WI38 (cell line): ENCODE measurements at regions not wholly inside any gene's neighbourhood (a gene's known extent, or its start where the extent isn't known, plus 50 kb on each side); places are given as distances from the start of the nearest gene placed in this dataset.

Experiments used
- H3K4me3 ChIP-seq: 2 replicates; pipeline ENCODE4 v1.5.1; 2011; ENCODE audit warnings: low read depth, mild to moderate bottlenecking, control low read depth, low read length
- CTCF ChIP-seq: IDR thresholded peaks from 2 replicates; pipeline ENCODE4 v1.5.1; 2012; ENCODE audit warnings: low read depth, mild to moderate bottlenecking, control low read depth, low read length

- no peak overlapping the region for H3K4me3 ChIP-seq
- TF ChIP-seq CTCF, result no peak
Measured at GRCh38 chr2:150542692-150543091, 55.2 kb upstream of the RND3 start.

GRCh38 chr2:150542172-150542571 lies 54.7 kb upstream of the RND3 start:
- H3K4me3 ChIP-seq, result no peak overlapping the region
- no peak for TF ChIP-seq CTCF

- H3K4me3 ChIP-seq, result no peak overlapping the region
- no peak for TF ChIP-seq CTCF
Measured at GRCh38 chr2:150538651-150539201, 51.3 kb upstream of the RND3 start.
